ENCODE measurements at regions not wholly inside any gene's neighbourhood (a gene's known extent, or its start where the extent isn't known, plus 50 kb on each side); places are given as distances from the start of the nearest gene placed in this dataset.

GRCh38 chr9:28832168-28832770, 1259.0 kb upstream of the C9orf72 start:
- no peak for TF ChIP-seq CTCF (IDR thresholded peaks at IDR 0.05)

DNA sequence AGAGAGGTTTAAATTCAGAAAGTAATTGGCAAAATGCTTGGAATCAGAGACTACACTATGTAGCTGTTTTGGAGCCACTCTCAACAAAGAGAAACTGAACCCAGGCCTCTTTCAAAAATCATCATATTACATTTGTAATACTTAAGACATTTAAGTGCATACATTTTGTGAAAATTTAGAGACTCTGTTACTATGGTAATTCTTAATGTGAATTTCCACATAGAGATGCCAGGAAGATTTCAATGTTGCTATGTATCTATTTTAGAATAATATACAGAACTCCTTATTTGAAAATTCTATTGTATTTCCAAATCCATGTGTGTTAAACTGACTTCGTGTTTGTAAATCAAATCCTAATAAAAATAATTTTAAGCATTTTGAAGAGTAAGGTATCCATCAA, 1260.9 kb upstream of the C9orf72 start:
- TF ChIP-seq CTCF (IDR thresholded peaks at IDR 0.05): no peak

- TF ChIP-seq CTCF (IDR thresholded peaks at IDR 0.05): no peak
Measured at GRCh38 chr9:28839778-28840430, 1266.6 kb upstream of the C9orf72 start.

DNA sequence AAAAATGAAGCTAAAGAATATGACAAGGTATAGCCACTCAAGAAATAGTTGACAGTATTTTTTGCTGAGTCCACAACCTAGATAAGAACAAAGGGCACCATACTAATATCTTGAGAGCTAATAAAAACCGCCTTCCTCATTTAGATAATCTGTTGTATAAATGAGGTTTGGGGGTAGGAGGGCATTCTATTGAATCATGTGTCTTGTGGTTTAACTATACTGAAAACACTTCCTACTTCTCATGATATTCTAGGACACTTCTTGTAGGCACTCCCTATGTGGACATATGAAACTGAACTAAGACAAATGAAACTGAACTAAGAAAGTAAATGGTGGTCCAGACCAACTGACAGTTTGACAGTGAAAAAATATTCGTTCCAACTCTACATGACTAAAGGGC, 1268.5 kb upstream of the C9orf72 start:
- TF ChIP-seq CTCF (IDR thresholded peaks at IDR 0.05): no peak

DNA sequence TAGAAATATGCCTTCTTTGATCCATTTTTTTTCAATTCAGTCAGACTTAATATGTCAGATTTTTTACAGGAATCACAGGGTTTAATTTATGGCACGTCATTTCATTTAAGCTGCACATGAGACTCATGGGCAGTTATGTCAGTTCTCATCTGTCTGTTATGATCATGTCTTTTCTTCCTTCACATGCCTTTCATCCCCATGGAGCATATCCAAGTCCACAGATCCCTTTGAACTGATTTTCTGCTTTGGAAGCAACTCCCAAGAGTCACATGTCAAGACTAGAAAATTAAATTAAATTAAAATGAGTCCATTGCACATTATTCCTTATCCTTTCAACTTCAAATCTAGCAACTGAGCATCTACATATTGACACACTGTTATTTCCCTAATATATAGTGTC, 1274.0 kb upstream of the C9orf72 start:
- TF ChIP-seq CTCF (IDR thresholded peaks at IDR 0.05): no peak

- no peak for TF ChIP-seq CTCF (IDR thresholded peaks at IDR 0.05)
Measured at GRCh38 chr9:28848671-28849070, 1275.4 kb upstream of the C9orf72 start.

DNA sequence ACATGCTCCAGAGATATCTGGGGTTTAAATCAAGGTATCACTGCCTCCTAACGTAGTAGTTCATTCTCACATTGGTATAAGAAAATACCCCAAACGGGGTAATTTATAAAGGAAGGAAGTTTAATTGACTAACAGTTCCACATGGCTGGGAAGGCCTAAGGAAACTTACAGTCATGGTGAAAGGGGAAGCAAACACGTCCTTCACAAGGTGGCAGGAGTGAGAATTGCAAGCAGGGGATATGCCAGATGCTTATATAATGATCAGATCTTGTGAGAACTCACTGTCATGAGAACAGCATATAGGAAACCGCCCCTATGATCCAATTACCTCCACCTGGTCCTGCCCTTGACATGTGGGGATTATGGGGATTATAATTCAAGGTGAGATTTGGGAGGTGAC, 1280.2 kb upstream of the C9orf72 start:
- no peak for TF ChIP-seq CTCF (IDR thresholded peaks at IDR 0.05)

- no peak for TF ChIP-seq CTCF (IDR thresholded peaks at IDR 0.05)
Measured at GRCh38 chr9:28866951-28867350, 1293.7 kb upstream of the C9orf72 start.
